HepG2 (cell line): ENCODE measurements at regions not wholly inside any gene's neighbourhood (a gene's known extent, or its start where the extent isn't known, plus 50 kb on each side); places are given as distances from the start of the nearest gene placed in this dataset.

Source experiments
- ATAC-seq: fragments of 200-7000 bp; cut with Tn5 transposase; 3 replicates; pipeline ENCODE4 v1.9.1; 2020; ENCODE audit warnings: mild to moderate bottlenecking, moderate library complexity
- BruUV-seq: library from RNA; stranded (reverse); fragments of 400-500 nt; replicated peaks from 2 replicates; lab custom pipeline; 2021; lab: Mats Ljungman, UMichigan
- CTCF ChIA-PET: fragments of 300-600 bp; formaldehyde crosslinking; extraction: SDS; loops from one replicate; lab custom pipeline; 2021; ENCODE audit warnings: low total read pairs, inconsistent platforms, low intra/inter-chr PET ratio; lab: Yijun Ruan, JAX
- POLR2A ChIA-PET: fragments of 350-600 bp; sonication (Branson Sonifier 250); formaldehyde crosslinking; loops from one replicate; lab custom pipeline; 2020; ENCODE audit warnings: antibody characterized with exemption, inconsistent platforms; lab: Yijun Ruan, JAX
- DNase-seq: peaks from one replicate; pipeline ENCODE4 v3.0.0-alpha.2; 2015; ENCODE audit warnings: low spot score
- FAIRE-seq: peaks from 3 replicates; lab custom pipeline; 2011; peaks lifted over from hg19 to GRCh38; lab: Jason Lieb, UNC
- H2AFZ ChIP-seq: one replicate; pipeline ENCODE4 v1.6.1; 2011; ENCODE audit warnings: low read length, inconsistent platforms
- H3K27ac ChIP-seq: fragments of 300-600 bp; 3 replicates; pipeline ENCODE4 v1.8.0; 2011; ENCODE audit warnings: mixed run types, mild to moderate bottlenecking, mixed read lengths, low read length, inconsistent platforms; ENCODE audit not compliant: insufficient read depth; ENCODE audit errors: extremely low read length
- H3K27me3 ChIP-seq, 2 experiments: fragments of 200-600 bp in 1 of 2; 2 replicates in 1 of 2; 3 replicates in 1 of 2; pipeline versions ENCODE4 v1.6.0 to v1.8.0; 2011; ENCODE audit warnings: low read length in 2 of 2, mild to moderate bottlenecking in 2 of 2, moderate library complexity in 2 of 2, inconsistent platforms in 1 of 2; ENCODE audit not compliant: insufficient read depth in 2 of 2, control insufficient read depth in 1 of 2
- H3K36me3 ChIP-seq, 2 experiments: fragments of 200-600 bp in 1 of 2; replicated peaks in 1 of 2; 2 replicates in 1 of 2; 3 replicates in 1 of 2; pipeline versions ENCODE4 v1.5.1 to v1.8.0; 2011; ENCODE audit warnings: low read length in 2 of 2, inconsistent platforms in 1 of 2; ENCODE audit not compliant: insufficient read depth in 2 of 2, control insufficient read depth in 1 of 2
- H3K4me1 ChIP-seq: 2 replicates; pipeline ENCODE4 v1.5.1; 2012; ENCODE audit warnings: low read length, inconsistent platforms; ENCODE audit not compliant: insufficient read depth
- H3K4me2 ChIP-seq: 2 replicates; pipeline ENCODE4 v1.6.0; 2011; ENCODE audit warnings: low read depth, low read length, inconsistent platforms
- H3K4me3 ChIP-seq, 3 experiments: fragments of 200-600 bp in 1 of 3; sonication (generic), shearing (Covaris generic) in 1 of 3; replicated peaks in 1 of 3; 2 replicates each; pipeline ENCODE4 v1.5.1; 2011 to 2016; ENCODE audit warnings: low read length in 3 of 3, inconsistent platforms in 2 of 3, low read depth in 2 of 3, mild to moderate bottlenecking in 2 of 3, control low read depth in 1 of 3, mixed read lengths in 1 of 3; ENCODE audit not compliant: insufficient read depth in 1 of 3
- H3K79me2 ChIP-seq: one replicate; pipeline ENCODE4 v1.6.1; 2011; ENCODE audit warnings: low read length, inconsistent platforms; ENCODE audit not compliant: insufficient read depth
- H3K9ac ChIP-seq: 2 replicates; pipeline ENCODE4 v1.6.0; 2011; ENCODE audit warnings: mild to moderate bottlenecking, low read depth, low read length, inconsistent platforms; ENCODE audit not compliant: insufficient read depth
- H3K9me3 ChIP-seq: 2 replicates; pipeline ENCODE4 v1.5.1; 2012; ENCODE audit warnings: mild to moderate bottlenecking, low read length
- H4K20me1 ChIP-seq: 2 replicates; pipeline ENCODE4 v1.6.0; 2011; ENCODE audit warnings: inconsistent platforms, mild to moderate bottlenecking, low read length, moderate library complexity; ENCODE audit not compliant: insufficient read depth
- KLF15 ChIP-seq: sonication (generic); formaldehyde crosslinking; IDR thresholded peaks from 2 replicates; pipeline ENCODE4 v1.8.1; 2023; ENCODE audit warnings: borderline replicate concordance, mild to moderate bottlenecking, inconsistent platforms, missing genetic modification reagents, mixed read lengths
- NR1H2 ChIP-seq: sonication (generic); formaldehyde crosslinking; IDR thresholded peaks from 2 replicates; pipeline ENCODE4 v1.8.1; 2022; ENCODE audit warnings: low read depth, missing genetic modification reagents, borderline replicate concordance
- NR2F6 ChIP-seq, 2 experiments: IDR thresholded peaks; 2 replicates each; pipeline ENCODE4 v1.6.1; 2016; ENCODE audit warnings: antibody characterized with exemption in 1 of 2, mild to moderate bottlenecking in 1 of 2
- RFX3 ChIP-seq: IDR thresholded peaks from 2 replicates; pipeline ENCODE4 v1.6.1; 2016; ENCODE audit warnings: missing biosample characterization, missing genetic modification reagents
- SP2 ChIP-seq: sonication (generic); formaldehyde crosslinking; IDR thresholded peaks from 2 replicates; pipeline ENCODE4 v1.5.1; 2020; ENCODE audit warnings: mild to moderate bottlenecking, missing genetic modification reagents
- TP53 ChIP-seq: sonication (generic); formaldehyde crosslinking; conservative IDR thresholded peaks from 2 replicates; pipeline ENCODE4 v1.4.0; 2020; ENCODE audit warnings: missing genetic modification reagents
- TRAFD1 ChIP-seq: sonication (generic); formaldehyde crosslinking; IDR thresholded peaks from 2 replicates; pipeline ENCODE4 v1.5.1; 2020; ENCODE audit warnings: missing genetic modification reagents, mild to moderate bottlenecking, borderline replicate concordance
- ZBTB8A ChIP-seq: sonication (generic); formaldehyde crosslinking; IDR thresholded peaks from 2 replicates; pipeline ENCODE4 v1.4.0; 2020; ENCODE audit warnings: mild to moderate bottlenecking, low read depth, missing genetic modification reagents, borderline replicate concordance
- WGBS: methylation state at CpG from one replicate; pipeline ENCODE4 v1.1.6; 2017; ENCODE audit warnings: low lambda C conversion rate; 5-methylcytosine and 5-hydroxymethylcytosine counted together
- in situ Hi-C: cut with HindIII; loops from 2 replicates; pipeline ENCODE4 v1.10.0; 2017; ENCODE audit warnings: low pct_unique_long_range_greater_than_20kb; ENCODE audit not compliant: extremely low pct_ligation_motif_present
- intact Hi-C: fragments of 100-400 bp; cut with micrococcal nuclease; formaldehyde crosslinking; loops from one replicate; pipeline ENCODE4 v1.10.0; 2022; ENCODE audit not compliant: unreplicated experiment

GRCh38 chr10:111548084-111548726 lies 471.4 kb downstream of the ADRA2A start:
- Histone ChIP-seq H3K4me1 (no peaks in the 10 kb centered on the region), H3K79me2 (no peaks in the 10 kb centered on the region), H3K9ac (no peak overlapping the region), H3K4me3 (no peak overlapping the region), H2AFZ (no peak overlapping the region), H3K27me3 (no peaks in the 10 kb centered on the region), H3K27ac (no peak overlapping the region), H3K36me3 (no peaks in the 10 kb centered on the region), H4K20me1 (no peaks in the 10 kb centered on the region), H3K9me3 (no peaks in the 10 kb centered on the region), H3K4me2 (no peak overlapping the region)
- DNase-seq, result no peak
- in situ Hi-C loops, result no loop called here
- ATAC-seq, result no peak
- CTCF ChIA-PET, result no interaction called here
- TF ChIP-seq KLF15 (CRISPR knock-in tag) (no peak), TP53 (CRISPR knock-in tag) (no peak), NR2F6 (IDR thresholded peaks at IDR 0.05) (no peak), NR2F6 (CRISPR knock-in tag; IDR thresholded peaks at IDR 0.05) (no peak), RFX3 (CRISPR knock-in tag) (no peak), SP2 (CRISPR knock-in tag) (no peak), ZBTB8A (no peak), TRAFD1 (CRISPR knock-in tag) (no peak), NR1H2 (CRISPR knock-in tag) (no peak)
- 0% methylated on average over 1 of the region's 1 CpG for WGBS
- POLR2A ChIA-PET, result no interaction called here
- no TSS peak for BruUV-seq
- intact Hi-C loops, result no loop called here
- FAIRE-seq, result no peak
